Naive B cell (primary cell): ENCODE measurements at regions not wholly inside any gene's neighbourhood (a gene's known extent, or its start where the extent isn't known, plus 50 kb on each side); places are given as distances from the start of the nearest gene placed in this dataset.

ENCODE experiments used
- ATAC-seq, 2 donors: fragments of 150-1000 bp; cut with Tn5 transposase; 2 replicates each; pipeline ENCODE4 v1.10.0; 2021; ENCODE audit warnings: low read depth in 2 of 2, mild to moderate bottlenecking in 2 of 2, moderate library complexity in 2 of 2
- DNase-seq: peaks from one replicate; pipeline ENCODE4 v3.0.0; 2022
- H3K27ac Mint-ChIP-seq, 6 donors: one replicate each; pipeline ENCODE4 v1.8.0; 2020 to 2022; ENCODE audit warnings: mild to moderate bottlenecking in 6 of 6, mixed read lengths in 6 of 6, moderate library complexity in 5 of 6, inconsistent platforms in 2 of 6
- H3K27me3 Mint-ChIP-seq, 3 donors: one replicate each; pipeline ENCODE4 v1.8.0; 2021 to 2022; ENCODE audit warnings: mixed read lengths in 3 of 3, mild to moderate bottlenecking in 1 of 3
- H3K36me3 Mint-ChIP-seq, 2 donors: one replicate each; pipeline ENCODE4 v1.8.0; 2020 to 2022; ENCODE audit warnings: mixed read lengths in 2 of 2, inconsistent platforms in 1 of 2, mild to moderate bottlenecking in 1 of 2
- H3K4me1 Mint-ChIP-seq, 3 donors: one replicate each; pipeline ENCODE4 v1.8.0; 2020 to 2022; ENCODE audit warnings: mixed read lengths in 3 of 3, inconsistent platforms in 1 of 3, mild to moderate bottlenecking in 1 of 3, moderate library complexity in 1 of 3
- H3K4me3 Mint-ChIP-seq, 8 donors: one replicate each; pipeline ENCODE4 v1.8.0; 2020 to 2022; ENCODE audit warnings: mild to moderate bottlenecking in 8 of 8, mixed read lengths in 8 of 8, moderate library complexity in 8 of 8, inconsistent platforms in 2 of 8
- H3K9me3 Mint-ChIP-seq, 7 donors: one replicate each; pipeline ENCODE4 v1.8.0; 2020 to 2022; ENCODE audit warnings: mixed read lengths in 7 of 7, mild to moderate bottlenecking in 5 of 7, inconsistent platforms in 2 of 7, moderate library complexity in 1 of 7

DNA sequence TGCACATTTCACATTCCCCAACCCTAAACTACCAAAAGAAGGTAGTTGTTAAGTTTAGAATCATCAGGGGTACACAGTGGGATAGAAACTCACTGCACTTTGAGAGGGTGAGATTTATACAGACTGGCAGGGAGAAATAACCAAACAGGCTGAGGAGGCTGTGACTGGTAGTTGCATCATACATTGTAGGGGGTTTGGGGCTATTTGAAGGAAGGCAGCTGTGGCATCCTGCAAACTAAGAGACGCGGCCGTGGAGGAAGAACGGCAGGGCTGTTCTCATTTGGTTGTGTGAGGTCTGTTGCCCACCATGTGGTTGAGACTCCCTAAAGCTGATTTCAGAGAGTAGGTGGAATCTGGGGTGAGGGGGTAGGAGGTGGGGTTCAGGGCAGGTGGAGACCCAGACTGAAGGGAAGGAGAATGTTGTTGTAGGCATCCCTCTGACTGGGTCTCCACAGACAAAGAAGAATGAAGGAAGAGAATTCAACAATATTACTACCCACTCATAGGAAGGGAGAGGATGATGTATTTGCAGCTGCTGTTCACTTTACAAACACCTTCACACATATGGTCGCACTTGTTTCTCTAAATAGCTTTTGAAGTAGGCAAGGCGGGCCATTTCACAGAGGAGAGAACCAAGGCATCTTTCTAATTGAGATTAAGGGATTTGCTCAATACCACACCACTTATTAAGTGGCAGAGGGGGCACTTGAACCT lies 170.9 kb upstream of the SIX2 start:
- H3K27me3 Mint-ChIP-seq = peaks cover 35 to 54% (median 36%) of the 10 kb centered on the region in 3 donors
- peaks cover 0 to 11% (median 4%) of the 10 kb centered on the region in 7 donors for H3K9me3 Mint-ChIP-seq
- DNase-seq = no peak
- peaks cover 0 to 7% of the 10 kb centered on the region in 2 donors for H3K36me3 Mint-ChIP-seq
- ATAC-seq = no peak
- H3K4me1 Mint-ChIP-seq = no peaks in the 10 kb centered on the region
- peak overlapping the region in 2 of 6 donors; percentile 50 to 67 for H3K27ac Mint-ChIP-seq
- H3K4me3 Mint-ChIP-seq = no peak overlapping the region

DNA sequence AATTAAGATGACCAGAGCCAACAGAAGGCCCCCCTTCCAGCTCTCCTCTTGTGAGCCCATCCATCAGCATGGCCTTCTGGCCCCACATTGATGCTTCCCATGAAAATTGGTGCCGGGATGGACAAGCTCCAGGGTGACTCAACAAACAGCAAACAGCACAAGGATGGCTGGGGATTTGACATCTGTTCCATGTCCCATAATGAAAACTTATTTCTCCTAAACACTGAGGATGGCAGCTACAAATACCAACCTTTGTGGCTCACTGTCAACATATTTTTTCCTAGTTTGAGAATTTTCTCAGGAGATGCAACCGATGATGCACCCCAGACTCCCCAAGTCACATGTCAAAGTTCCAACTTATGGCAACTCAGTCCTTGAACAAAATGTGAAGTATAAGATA lies 169.6 kb upstream of the SIX2 start:
- Mint-ChIP-seq H3K4me1 (no peaks in the 10 kb centered on the region), H3K9me3 (peaks cover 0 to 11% (median 4%) of the 10 kb centered on the region in 7 donors), H3K36me3 (peaks cover 0 to 14% of the 10 kb centered on the region in 2 donors), H3K27ac (no peak overlapping the region), H3K27me3 (peaks cover 43 to 59% (median 48%) of the 10 kb centered on the region in 3 donors), H3K4me3 (no peak overlapping the region)
- no peak for DNase-seq
- ATAC-seq = no peak

DNA sequence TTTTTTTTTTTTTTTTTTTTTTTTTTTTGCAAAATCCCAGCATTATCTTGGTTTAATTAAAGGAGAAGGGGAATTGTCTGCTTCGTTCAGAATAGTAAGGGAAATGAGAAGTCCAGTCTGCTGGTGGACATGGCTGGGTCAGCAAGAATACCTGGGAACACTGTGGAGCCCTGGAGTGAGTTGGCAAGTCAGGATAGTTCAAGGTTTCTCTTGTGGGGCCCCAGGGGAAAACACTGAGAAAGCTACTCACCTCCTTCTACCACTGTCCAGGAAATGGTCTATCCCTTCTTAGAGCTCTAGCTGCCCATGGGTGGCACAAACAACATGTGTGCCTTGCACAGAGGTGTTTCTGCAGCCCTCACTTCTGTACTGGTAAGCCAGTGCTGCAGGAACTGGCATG lies 169.1 kb upstream of the SIX2 start:
- Mint-ChIP-seq H3K4me1 (no peaks in the 10 kb centered on the region), H3K27me3 (peaks cover 46 to 64% (median 52%) of the 10 kb centered on the region in 3 donors), H3K4me3 (peak overlapping the region in 1 of 8 donors; percentile 16), H3K36me3 (peaks cover 0 to 14% of the 10 kb centered on the region in 2 donors), H3K27ac (no peak overlapping the region), H3K9me3 (peaks cover 0 to 11% (median 4%) of the 10 kb centered on the region in 7 donors)
- DNase-seq = no peak
- ATAC-seq = no peak

DNA sequence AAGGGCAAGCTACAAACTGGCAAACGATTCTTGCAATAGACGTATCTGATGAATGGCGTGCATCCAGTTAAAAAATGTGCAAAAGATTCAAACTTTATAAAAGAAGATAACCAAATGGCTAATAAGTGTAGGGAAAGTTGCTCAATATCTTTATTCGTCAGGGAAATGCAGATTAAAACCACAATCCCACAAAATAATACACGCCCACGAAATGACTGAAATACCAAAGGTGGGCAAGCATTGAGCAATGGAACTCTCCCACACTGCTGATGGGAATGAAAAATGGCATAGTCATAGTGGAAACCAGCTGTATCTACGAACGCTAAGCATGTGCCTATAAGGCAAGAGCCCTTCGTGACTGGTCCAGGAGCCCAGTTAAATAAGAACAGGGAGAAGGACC lies 168.6 kb upstream of the SIX2 start:
- no peak for DNase-seq
- Mint-ChIP-seq H3K9me3 (peaks cover 0 to 11% (median 4%) of the 10 kb centered on the region in 7 donors), H3K27me3 (peaks cover 50 to 68% (median 57%) of the 10 kb centered on the region in 3 donors), H3K27ac (no peak overlapping the region), H3K4me1 (no peaks in the 10 kb centered on the region), H3K4me3 (no peak overlapping the region), H3K36me3 (peaks cover 0 to 14% of the 10 kb centered on the region in 2 donors)
- ATAC-seq = no peak

DNA sequence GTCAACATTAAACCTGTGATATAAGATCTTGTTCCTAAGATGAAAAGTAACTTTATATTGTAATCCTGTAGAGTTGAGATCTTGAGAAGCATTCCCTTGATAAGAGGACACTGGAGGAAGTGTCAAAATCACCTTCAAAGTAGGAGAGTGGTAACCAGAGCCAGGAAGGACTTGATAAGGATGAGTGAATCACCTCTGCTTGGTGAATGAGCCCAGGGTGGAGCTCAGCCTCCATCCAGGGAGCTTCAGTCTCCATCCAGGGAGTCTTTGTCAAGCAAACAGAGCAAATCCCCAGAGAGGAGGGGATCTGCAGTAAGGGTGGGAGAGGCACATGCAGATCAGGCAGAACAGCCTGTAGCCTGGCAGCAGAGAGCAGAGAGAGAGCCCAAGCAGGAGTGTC lies 167.1 kb upstream of the SIX2 start:
- Mint-ChIP-seq H3K4me1 (no peaks in the 10 kb centered on the region), H3K36me3 (peaks cover 0 to 14% of the 10 kb centered on the region in 2 donors), H3K4me3 (no peak overlapping the region), H3K27ac (no peak overlapping the region), H3K9me3 (peaks cover 0 to 11% (median 4%) of the 10 kb centered on the region in 7 donors), H3K27me3 (peaks cover 54 to 71% (median 57%) of the 10 kb centered on the region in 3 donors)
- ATAC-seq = no peak
- DNase-seq = no peak

DNA sequence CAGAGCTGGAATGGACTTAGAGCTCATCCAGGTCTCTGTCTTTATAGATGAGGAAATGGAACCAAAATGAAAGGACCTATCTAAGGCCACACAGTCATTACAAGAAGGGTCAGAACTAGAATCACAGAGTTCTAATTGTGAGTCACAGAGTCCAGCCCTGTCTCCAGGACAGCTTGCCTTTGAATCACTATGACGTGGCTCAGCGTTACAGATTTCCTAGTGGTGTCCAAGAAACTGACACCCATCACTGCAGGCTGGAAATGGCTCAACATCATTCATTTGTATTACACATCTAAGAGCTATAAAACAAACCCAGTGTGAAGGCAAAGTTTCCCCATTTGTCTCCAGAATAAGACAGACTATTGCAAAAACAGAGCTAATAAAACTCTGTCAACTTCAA lies 164.3 kb upstream of the SIX2 start:
- H3K9me3 Mint-ChIP-seq = peaks cover 0 to 11% (median 4%) of the 10 kb centered on the region in 7 donors
- H3K27ac Mint-ChIP-seq = no peak overlapping the region
- peaks cover 3 to 13% (median 5%) of the 10 kb centered on the region in 3 donors for H3K4me1 Mint-ChIP-seq
- no peak for ATAC-seq
- peaks cover 0 to 14% of the 10 kb centered on the region in 2 donors for H3K36me3 Mint-ChIP-seq
- no peak for DNase-seq
- H3K27me3 Mint-ChIP-seq = peaks cover 47 to 73% (median 54%) of the 10 kb centered on the region in 3 donors
- H3K4me3 Mint-ChIP-seq = no peak overlapping the region

DNA sequence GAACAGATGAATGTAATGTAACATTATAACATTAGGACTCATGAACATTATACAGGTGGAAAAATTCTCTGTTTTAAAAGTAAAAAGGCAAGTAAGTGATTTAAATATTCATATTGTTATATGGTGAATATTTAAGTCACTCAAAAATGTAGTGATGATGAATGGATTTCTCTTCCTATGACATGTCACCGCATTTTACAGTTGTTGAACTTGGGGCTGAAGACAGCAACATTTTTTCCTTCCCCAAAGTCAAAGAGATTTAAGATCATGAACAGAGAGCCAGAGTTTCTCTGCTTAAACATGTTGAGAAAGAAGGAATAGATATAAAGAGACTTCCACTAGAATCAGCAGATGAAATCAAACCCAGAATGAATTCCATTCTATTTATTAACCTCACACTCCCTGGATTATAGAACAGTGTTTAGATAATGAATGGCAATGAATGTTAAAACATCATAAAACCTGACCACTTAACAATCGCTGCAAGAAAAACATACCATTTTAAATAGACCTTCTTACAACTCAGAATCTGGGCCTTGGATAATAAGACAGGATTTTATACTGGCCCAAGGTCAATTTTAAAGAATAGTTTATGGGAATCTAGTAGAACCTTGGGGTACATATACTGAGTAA lies 163.6 kb upstream of the SIX2 start:
- H3K4me1 Mint-ChIP-seq = peaks cover 4 to 15% (median 7%) of the 10 kb centered on the region in 3 donors
- no peak overlapping the region for H3K27ac Mint-ChIP-seq
- H3K36me3 Mint-ChIP-seq = peaks cover 0 to 14% of the 10 kb centered on the region in 2 donors
- H3K27me3 Mint-ChIP-seq = peaks cover 50 to 76% (median 59%) of the 10 kb centered on the region in 3 donors
- H3K9me3 Mint-ChIP-seq = peaks cover 0 to 11% (median 4%) of the 10 kb centered on the region in 7 donors
- no peak overlapping the region for H3K4me3 Mint-ChIP-seq
- no peak for ATAC-seq
- DNase-seq = no peak

DNA sequence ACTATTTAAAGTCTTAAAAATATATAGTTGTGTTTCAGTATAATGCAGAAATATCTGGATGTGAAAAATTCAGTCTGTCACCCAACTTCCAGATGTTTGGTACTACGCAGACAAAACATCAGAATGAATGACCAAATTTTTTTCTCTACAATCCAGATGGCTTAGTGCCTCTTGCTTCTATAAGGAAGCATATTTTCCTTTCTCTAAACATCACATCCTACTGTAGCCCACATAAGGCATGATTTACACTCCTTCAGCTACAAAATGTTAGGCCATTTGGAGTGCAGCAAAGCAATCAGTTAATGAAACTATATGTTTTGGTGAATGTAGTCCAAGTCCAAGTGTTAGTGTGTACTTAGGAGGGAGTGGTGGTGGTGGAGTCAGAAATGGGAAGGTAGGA lies 162.9 kb upstream of the SIX2 start:
- H3K27me3 Mint-ChIP-seq = peaks cover 51 to 70% (median 55%) of the 10 kb centered on the region in 3 donors
- no peak overlapping the region for H3K4me3 Mint-ChIP-seq
- H3K36me3 Mint-ChIP-seq = peaks cover 0 to 14% of the 10 kb centered on the region in 2 donors
- DNase-seq = no peak
- no peak overlapping the region for H3K27ac Mint-ChIP-seq
- H3K9me3 Mint-ChIP-seq = peaks cover 0 to 11% (median 3%) of the 10 kb centered on the region in 7 donors
- no peak for ATAC-seq
- peaks cover 4 to 15% (median 7%) of the 10 kb centered on the region in 3 donors for H3K4me1 Mint-ChIP-seq

DNA sequence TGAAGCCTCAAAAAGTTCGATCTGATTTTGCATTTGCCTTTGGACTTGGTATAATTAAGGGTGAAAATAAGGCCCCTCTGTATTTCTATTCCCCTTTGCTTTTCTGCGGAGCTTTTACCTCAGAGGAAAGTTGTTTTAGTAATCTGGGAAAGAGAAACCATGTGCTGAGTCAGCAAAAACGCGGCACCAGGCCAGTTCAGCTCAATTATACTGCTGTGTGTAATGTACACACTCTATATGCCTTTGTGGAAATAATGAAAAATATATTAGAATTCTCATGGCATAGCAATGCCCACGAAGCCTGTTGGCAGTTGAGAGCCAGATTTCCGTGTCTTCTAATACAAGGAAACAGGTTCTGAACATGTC lies 161.9 kb upstream of the SIX2 start:
- Mint-ChIP-seq H3K4me1 (peaks cover 4 to 15% (median 7%) of the 10 kb centered on the region in 3 donors), H3K36me3 (peaks cover 0 to 7% of the 10 kb centered on the region in 2 donors), H3K9me3 (peaks cover 0 to 3% (median 0%) of the 10 kb centered on the region in 7 donors), H3K4me3 (peak overlapping the region in 2 of 8 donors; percentile 22 to 39), H3K27me3 (peaks cover 49 to 66% (median 56%) of the 10 kb centered on the region in 3 donors), H3K27ac (no peak overlapping the region)
- DNase-seq (no peak), ATAC-seq (no peak)

DNA sequence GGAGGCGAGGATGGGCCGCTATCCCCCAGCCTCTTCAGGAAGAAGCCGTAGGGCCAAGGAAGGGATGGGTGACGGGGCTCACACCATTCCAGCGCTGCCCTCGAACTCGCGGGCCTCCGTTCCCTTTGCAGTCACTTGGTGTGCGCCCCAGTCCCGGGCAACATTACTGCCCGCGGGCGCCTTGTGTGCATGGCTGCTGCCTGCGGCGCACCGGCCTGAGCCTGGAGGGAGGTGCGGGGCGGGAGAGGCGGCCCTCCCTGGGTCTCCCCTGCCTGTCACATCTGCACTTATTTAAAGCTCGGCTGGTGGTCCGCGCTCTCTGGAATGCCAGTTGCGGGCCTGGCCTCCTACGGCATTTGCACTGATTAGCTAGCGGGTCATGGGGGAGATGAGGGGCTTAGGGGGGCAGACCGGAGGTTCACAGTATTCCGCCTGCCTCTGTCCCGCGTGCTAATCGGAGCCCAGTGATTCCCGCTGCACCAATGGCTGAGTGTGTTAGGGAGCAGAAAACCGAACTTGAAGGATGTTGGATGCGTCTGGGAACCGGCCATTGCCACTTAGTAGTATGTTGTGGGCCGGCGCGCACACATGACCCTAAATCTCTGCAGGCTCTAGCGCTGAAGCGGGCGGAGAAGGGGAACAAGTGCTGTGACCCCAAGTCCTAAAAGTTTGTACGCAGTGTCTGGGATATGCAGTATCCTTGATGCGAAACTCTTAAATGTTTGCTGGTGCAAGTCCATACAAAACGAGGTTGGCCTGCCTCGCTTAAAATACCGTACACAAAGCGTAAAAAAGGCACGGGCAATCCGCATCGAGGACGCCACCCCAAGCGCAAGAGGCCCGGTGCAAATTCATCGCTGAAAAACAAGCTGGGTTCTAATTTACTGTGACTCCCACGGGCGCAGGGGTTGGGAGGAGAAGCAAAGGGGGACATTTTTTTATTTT lies 161.2 kb upstream of the SIX2 start:
- H3K27ac Mint-ChIP-seq = no peak overlapping the region
- peaks cover 0 to 3% (median 0%) of the 10 kb centered on the region in 7 donors for H3K9me3 Mint-ChIP-seq
- peaks cover 0 to 7% of the 10 kb centered on the region in 2 donors for H3K36me3 Mint-ChIP-seq
- DNase-seq (no peak), ATAC-seq (no peak)
- peaks cover 55 to 68% (median 62%) of the 10 kb centered on the region in 3 donors for H3K27me3 Mint-ChIP-seq
- H3K4me1 Mint-ChIP-seq = peaks cover 4 to 15% (median 7%) of the 10 kb centered on the region in 3 donors
- H3K4me3 Mint-ChIP-seq = peak overlapping the region in 6 of 8 donors; percentile 25 to 61 (median 32)

DNA sequence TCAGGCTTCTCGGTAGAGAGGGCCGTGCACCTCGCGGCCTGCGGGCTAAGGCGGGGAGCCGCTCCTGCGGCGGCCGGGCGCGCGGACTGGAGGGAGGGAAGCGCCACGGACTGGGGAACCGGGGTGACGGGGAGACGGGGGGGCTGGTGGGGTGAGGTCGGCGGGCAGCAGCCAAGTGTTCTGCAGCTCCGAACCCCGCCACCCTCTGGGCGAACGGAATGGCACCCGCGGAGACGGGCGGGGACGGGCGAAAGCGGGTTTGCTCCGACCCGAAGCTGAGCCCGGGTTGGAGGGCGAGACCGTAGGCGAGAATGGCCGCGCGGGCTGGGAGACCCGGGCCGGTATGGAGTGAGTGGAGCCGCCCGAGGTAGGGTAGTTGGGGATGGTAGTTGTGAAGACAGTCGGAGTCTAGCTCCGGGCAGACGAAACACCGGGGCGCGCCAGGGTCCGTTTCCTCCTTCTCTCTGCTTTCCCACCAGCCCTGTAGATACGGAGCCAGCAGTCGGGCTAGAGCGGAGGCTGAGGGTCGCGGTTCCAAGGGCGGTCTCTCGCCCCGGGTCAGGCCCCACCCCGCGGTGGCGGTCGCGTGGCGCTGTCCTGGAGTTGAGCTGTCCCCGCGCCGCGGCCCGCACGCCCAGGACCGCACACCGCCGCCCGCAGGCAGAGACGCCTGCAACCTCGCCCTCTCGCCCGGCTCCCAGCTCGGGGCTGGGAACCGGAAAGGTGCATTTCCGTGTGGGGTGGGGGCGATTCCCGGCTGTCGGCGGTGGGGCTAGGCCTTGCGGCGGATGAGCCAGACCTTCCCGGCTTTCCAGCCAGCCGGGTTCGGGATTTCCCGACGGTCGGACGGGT lies 160.3 kb upstream of the SIX2 start:
- peaks cover 4 to 15% (median 7%) of the 10 kb centered on the region in 3 donors for H3K4me1 Mint-ChIP-seq
- H3K4me3 Mint-ChIP-seq = peak overlapping the region in 7 of 8 donors; percentile 46 to 82 (median 77)
- peaks cover 58 to 64% (median 60%) of the 10 kb centered on the region in 3 donors for H3K27me3 Mint-ChIP-seq
- ATAC-seq (peak in 1 of 2 donors; percentile 8), DNase-seq (no peak)
- peaks cover 0 to 2% of the 10 kb centered on the region in 2 donors for H3K36me3 Mint-ChIP-seq
- H3K27ac Mint-ChIP-seq = no peak overlapping the region
- no peaks in the 10 kb centered on the region for H3K9me3 Mint-ChIP-seq

DNA sequence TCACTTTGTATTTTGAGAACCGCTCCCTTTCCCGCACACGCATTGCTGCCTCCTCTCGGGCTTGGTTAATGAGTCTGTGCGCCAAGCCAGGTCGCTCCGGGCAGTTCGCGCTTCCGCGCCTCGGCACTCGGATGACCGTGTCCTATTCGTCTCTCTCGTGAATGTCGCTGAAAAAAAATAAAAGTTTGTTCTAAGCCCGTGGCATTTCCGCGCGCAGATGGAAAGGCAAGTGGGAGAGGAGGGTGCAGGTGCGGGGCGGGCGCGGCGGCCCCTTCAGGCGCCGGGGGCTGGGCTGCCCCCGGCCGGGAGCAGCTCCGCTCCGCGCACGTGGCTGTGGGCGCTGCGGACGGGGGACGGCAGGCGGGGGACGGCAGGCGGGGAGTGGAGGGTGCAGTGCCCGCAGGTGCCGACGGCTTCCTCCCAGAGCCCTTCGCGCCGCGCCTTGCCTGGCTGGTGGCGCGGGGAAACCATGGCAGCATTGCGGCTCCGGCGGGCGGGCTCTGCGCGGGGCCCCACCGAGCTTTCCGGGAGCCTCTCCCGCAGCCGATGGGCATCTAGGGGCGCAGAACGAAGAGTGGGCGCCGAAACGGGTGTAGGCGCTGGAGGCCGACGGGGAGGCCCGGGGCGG lies 159.6 kb upstream of the SIX2 start:
- Mint-ChIP-seq H3K36me3 (no peaks in the 10 kb centered on the region), H3K9me3 (no peaks in the 10 kb centered on the region), H3K27ac (no peak overlapping the region), H3K27me3 (peaks cover 58 to 60% (median 60%) of the 10 kb centered on the region in 3 donors), H3K4me1 (peaks cover 4 to 15% (median 7%) of the 10 kb centered on the region in 3 donors), H3K4me3 (peak overlapping the region; percentile 64 to 89 (median 80))
- no peak for DNase-seq
- no peak for ATAC-seq
